ENCODE measurements at regions not wholly inside any gene's neighbourhood (a gene's known extent, or its start where the extent isn't known, plus 50 kb on each side); places are given as distances from the start of the nearest gene placed in this dataset.

GRCh38 chr3:164278550-164278949, 799.7 kb downstream of the SI start:
- H3K4me3 ChIP-seq (ENCODE audit: low read length in 2 of 2): no peak overlapping the region
- no peaks in the 10 kb centered on the region for H3K27me3 ChIP-seq (ENCODE audit: insufficient read depth, low read length)
- intact Hi-C loops (cut with micrococcal nuclease): no loop called here
- Mint-ChIP-seq H3K4me1 (no peaks in the 10 kb centered on the region), H3K4me3 (no peak overlapping the region), H3K27ac (no peak overlapping the region), H3K36me3 (no peaks in the 10 kb centered on the region), H3K27me3 (no peaks in the 10 kb centered on the region), H3K9me3 (peaks cover 3 to 20% (median 16%) of the 10 kb centered on the region in 8 donors)
- peaks cover 0 to 6% of the 10 kb centered on the region in 2 donors for H3K9me3 ChIP-seq (ENCODE audit: control insufficient read depth in 1 of 2, low read length in 2 of 2)
- DNase-seq: no peak
- H3K27ac ChIP-seq (ENCODE audit: low read depth, low read length): no peak overlapping the region
- CTCF ChIA-PET (ENCODE audit: partially characterized antibody): no interaction called here
- H3K36me3 ChIP-seq (ENCODE audit: insufficient read depth, low read length): no peaks in the 10 kb centered on the region
- POLR2A ChIA-PET (ENCODE audit: partially characterized antibody): no interaction called here
- H3K4me1 ChIP-seq (ENCODE audit: insufficient read depth, low read length): no peaks in the 10 kb centered on the region

GRCh38 chr3:164267053-164267452, 811.2 kb downstream of the SI start:
- intact Hi-C loops (cut with micrococcal nuclease): no loop called here

GRCh38 chr3:164250923-164251322, 827.4 kb downstream of the SI start:
- H3K4me1 ChIP-seq (ENCODE audit: insufficient read depth, low read length): no peaks in the 10 kb centered on the region
- H3K27ac ChIP-seq (ENCODE audit: low read depth, low read length): no peak overlapping the region
- DNase-seq: no peak
- no peaks in the 10 kb centered on the region for H3K9me3 ChIP-seq (ENCODE audit: control insufficient read depth in 1 of 2, low read length in 2 of 2)
- no peaks in the 10 kb centered on the region for H3K4me1 Mint-ChIP-seq
- H3K36me3 Mint-ChIP-seq: no peaks in the 10 kb centered on the region
- no peak overlapping the region for H3K4me3 Mint-ChIP-seq
- no peaks in the 10 kb centered on the region for H3K27me3 ChIP-seq (ENCODE audit: insufficient read depth, low read length)
- no peaks in the 10 kb centered on the region for H3K36me3 ChIP-seq (ENCODE audit: insufficient read depth, low read length)
- POLR2A ChIA-PET (ENCODE audit: partially characterized antibody): no interaction called here
- peaks cover 0 to 14% (median 5%) of the 10 kb centered on the region in 8 donors for H3K9me3 Mint-ChIP-seq
- intact Hi-C loops (cut with micrococcal nuclease): no loop called here
- CTCF ChIA-PET (ENCODE audit: partially characterized antibody): no interaction called here
- H3K27me3 Mint-ChIP-seq: no peaks in the 10 kb centered on the region
- H3K4me3 ChIP-seq (ENCODE audit: low read length in 2 of 2): no peak overlapping the region
- H3K27ac Mint-ChIP-seq: no peak overlapping the region

More at GRCh38 chr3:164267053-164267452, 811.2 kb downstream of the SI start:
- H3K27me3 Mint-ChIP-seq: no peaks in the 10 kb centered on the region
- no peaks in the 10 kb centered on the region for H3K36me3 ChIP-seq (ENCODE audit: insufficient read depth, low read length)
- no peaks in the 10 kb centered on the region for H3K4me1 ChIP-seq (ENCODE audit: insufficient read depth, low read length)
- H3K9me3 ChIP-seq (ENCODE audit: control insufficient read depth in 1 of 2, low read length in 2 of 2): no peaks in the 10 kb centered on the region
- POLR2A ChIA-PET (ENCODE audit: partially characterized antibody): no interaction called here
- H3K4me1 Mint-ChIP-seq: no peaks in the 10 kb centered on the region
- CTCF ChIA-PET (ENCODE audit: partially characterized antibody): no interaction called here
- H3K27ac ChIP-seq (ENCODE audit: low read depth, low read length): no peak overlapping the region
- no peaks in the 10 kb centered on the region for H3K36me3 Mint-ChIP-seq
- peaks cover 0 to 16% (median 5%) of the 10 kb centered on the region in 8 donors for H3K9me3 Mint-ChIP-seq
- H3K27ac Mint-ChIP-seq: no peak overlapping the region
- H3K27me3 ChIP-seq (ENCODE audit: insufficient read depth, low read length): no peaks in the 10 kb centered on the region
- no peak overlapping the region for H3K4me3 Mint-ChIP-seq
- H3K4me3 ChIP-seq (ENCODE audit: low read length in 2 of 2): no peak overlapping the region
- DNase-seq: no peak

- H3K9me3 Mint-ChIP-seq: peaks cover 0 to 8% (median 2%) of the 10 kb centered on the region in 8 donors
- Histone ChIP-seq H3K4me3 (ENCODE audit: low read length in 2 of 2) (no peak overlapping the region), H3K36me3 (ENCODE audit: insufficient read depth, low read length) (no peaks in the 10 kb centered on the region), H3K27ac (ENCODE audit: low read depth, low read length) (no peak overlapping the region), H3K27me3 (ENCODE audit: insufficient read depth, low read length) (no peaks in the 10 kb centered on the region), H3K9me3 (ENCODE audit: control insufficient read depth in 1 of 2, low read length in 2 of 2) (no peaks in the 10 kb centered on the region), H3K4me1 (ENCODE audit: insufficient read depth, low read length) (no peaks in the 10 kb centered on the region)
- H3K36me3 Mint-ChIP-seq: no peaks in the 10 kb centered on the region
- no peak overlapping the region for H3K4me3 Mint-ChIP-seq
- H3K4me1 Mint-ChIP-seq: no peaks in the 10 kb centered on the region
- no peaks in the 10 kb centered on the region for H3K27me3 Mint-ChIP-seq
- intact Hi-C loops (cut with micrococcal nuclease): no loop called here
- H3K27ac Mint-ChIP-seq: no peak overlapping the region
- DNase-seq: no peak
- POLR2A ChIA-PET (ENCODE audit: partially characterized antibody): no interaction called here
- CTCF ChIA-PET (ENCODE audit: partially characterized antibody): no interaction called here
Observed at GRCh38 chr3:164236851-164237250, 841.4 kb downstream of the SI start.

GRCh38 chr3:164235289-164236028, 842.8 kb downstream of the SI start:
- Mint-ChIP-seq H3K4me3 (no peak overlapping the region), H3K36me3 (no peaks in the 10 kb centered on the region), H3K27ac (no peak overlapping the region), H3K9me3 (peaks cover 0 to 11% (median 3%) of the 10 kb centered on the region in 8 donors), H3K27me3 (no peaks in the 10 kb centered on the region), H3K4me1 (no peaks in the 10 kb centered on the region)
- no peak for DNase-seq
- H3K27ac ChIP-seq (ENCODE audit: low read depth, low read length): no peak overlapping the region
- no peaks in the 10 kb centered on the region for H3K27me3 ChIP-seq (ENCODE audit: insufficient read depth, low read length)
- ChIA-PET POLR2A (ENCODE audit: partially characterized antibody) (no interaction called here), CTCF (ENCODE audit: partially characterized antibody) (no interaction called here)
- no peaks in the 10 kb centered on the region for H3K4me1 ChIP-seq (ENCODE audit: insufficient read depth, low read length)
- H3K9me3 ChIP-seq (ENCODE audit: control insufficient read depth in 1 of 2, low read length in 2 of 2): no peaks in the 10 kb centered on the region
- H3K4me3 ChIP-seq (ENCODE audit: low read length in 2 of 2): no peak overlapping the region
- no peaks in the 10 kb centered on the region for H3K36me3 ChIP-seq (ENCODE audit: insufficient read depth, low read length)
- intact Hi-C loops (cut with micrococcal nuclease): no loop called here

- Histone ChIP-seq H3K4me1 (ENCODE audit: insufficient read depth, low read length) (no peaks in the 10 kb centered on the region), H3K36me3 (ENCODE audit: insufficient read depth, low read length) (no peaks in the 10 kb centered on the region), H3K27me3 (ENCODE audit: insufficient read depth, low read length) (no peaks in the 10 kb centered on the region), H3K9me3 (ENCODE audit: control insufficient read depth in 1 of 2, low read length in 2 of 2) (peaks cover 0 to 1% of the 10 kb centered on the region in 2 donors), H3K4me3 (ENCODE audit: low read length in 2 of 2) (no peak overlapping the region), H3K27ac (ENCODE audit: low read depth, low read length) (no peak overlapping the region)
- Mint-ChIP-seq H3K36me3 (no peaks in the 10 kb centered on the region), H3K4me3 (no peak overlapping the region), H3K9me3 (peaks cover 0 to 10% (median 4%) of the 10 kb centered on the region in 8 donors), H3K27ac (no peak overlapping the region), H3K4me1 (no peaks in the 10 kb centered on the region), H3K27me3 (no peaks in the 10 kb centered on the region)
- intact Hi-C loops (cut with micrococcal nuclease): no loop called here
- DNase-seq: no peak
- POLR2A ChIA-PET (ENCODE audit: partially characterized antibody): no interaction called here
- CTCF ChIA-PET (ENCODE audit: partially characterized antibody): no interaction called here
Observed at GRCh38 chr3:164233951-164234350, 844.3 kb downstream of the SI start.

GRCh38 chr3:164231718-164232117, 846.6 kb downstream of the SI start:
- no peak for DNase-seq
- no peak overlapping the region for H3K27ac ChIP-seq (ENCODE audit: low read depth, low read length)
- peaks cover 0 to 5% of the 10 kb centered on the region in 2 donors for H3K9me3 ChIP-seq (ENCODE audit: control insufficient read depth in 1 of 2, low read length in 2 of 2)
- Mint-ChIP-seq H3K27ac (no peak overlapping the region), H3K27me3 (no peaks in the 10 kb centered on the region), H3K9me3 (peaks cover 0 to 6% (median 3%) of the 10 kb centered on the region in 8 donors), H3K4me3 (no peak overlapping the region), H3K36me3 (no peaks in the 10 kb centered on the region), H3K4me1 (no peaks in the 10 kb centered on the region)
- H3K4me1 ChIP-seq (ENCODE audit: insufficient read depth, low read length): no peaks in the 10 kb centered on the region
- no peaks in the 10 kb centered on the region for H3K36me3 ChIP-seq (ENCODE audit: insufficient read depth, low read length)
- intact Hi-C loops (cut with micrococcal nuclease): no loop called here
- POLR2A ChIA-PET (ENCODE audit: partially characterized antibody): no interaction called here
- no peaks in the 10 kb centered on the region for H3K27me3 ChIP-seq (ENCODE audit: insufficient read depth, low read length)
- no peak overlapping the region for H3K4me3 ChIP-seq (ENCODE audit: low read length in 2 of 2)
- CTCF ChIA-PET (ENCODE audit: partially characterized antibody): no interaction called here

All from CD4-positive, alpha-beta memory T cell (primary cell).